ENCODE measurements at regions not wholly inside any gene's neighbourhood (a gene's known extent, or its start where the extent isn't known, plus 50 kb on each side); places are given as distances from the start of the nearest gene placed in this dataset.

DNA sequence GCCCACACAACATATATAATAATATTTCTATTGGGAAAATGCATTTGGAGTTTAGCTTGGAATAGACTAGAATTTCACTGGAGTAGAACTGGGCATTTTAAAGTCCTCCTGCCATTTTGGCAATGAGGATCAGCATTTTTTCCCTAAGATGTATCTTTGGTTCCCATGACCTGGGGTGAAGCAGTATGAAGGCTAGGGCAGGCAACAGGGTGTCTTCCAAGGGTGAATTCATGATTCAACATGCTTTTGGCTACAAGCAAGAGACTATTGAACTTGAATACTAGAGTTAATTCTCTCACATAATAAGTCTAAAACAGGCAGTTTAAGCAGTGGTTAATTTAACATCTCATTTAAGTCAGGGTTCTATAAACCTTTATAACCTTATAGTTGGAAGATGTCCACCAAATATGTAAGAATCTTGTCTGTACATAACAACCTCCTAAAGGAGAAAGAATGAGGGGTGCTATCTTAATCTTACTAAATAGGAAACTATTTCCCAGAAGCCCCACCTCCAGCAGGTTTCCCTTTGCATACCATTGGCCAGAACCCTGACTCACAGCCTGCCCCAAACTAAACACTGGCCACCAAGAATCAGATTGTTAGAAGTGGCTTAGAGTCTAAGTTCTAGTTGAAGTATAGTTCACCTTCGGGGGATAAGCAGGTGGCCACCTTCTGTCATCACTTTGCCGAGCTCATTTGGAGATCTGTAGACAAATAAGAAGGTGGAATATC lies 96.0 kb upstream of the PRPS1L1 start:
- Histone ChIP-seq H3K27ac (no peak overlapping the region), H3K4me3 (no peak overlapping the region), H3K27me3 (no peaks in the 10 kb centered on the region), H3K9me3 (replicated peaks in 1 of 3) (no peaks in the 10 kb centered on the region), H3K4me1 (replicated peaks in 1 of 2) (no peaks in the 10 kb centered on the region), H3K36me3 (replicated peaks in 1 of 2) (no peaks in the 10 kb centered on the region)
- WGBS, 4 donors = 84 to 92% (median 85%) methylated on average over 2 of the region's 2 CpGs
- DNase-seq = no peak
- no peak for TF ChIP-seq POLR2A (IDR thresholded peaks at IDR 0.05)
- intact Hi-C loops (cut with DNase I) = no loop called here

DNA sequence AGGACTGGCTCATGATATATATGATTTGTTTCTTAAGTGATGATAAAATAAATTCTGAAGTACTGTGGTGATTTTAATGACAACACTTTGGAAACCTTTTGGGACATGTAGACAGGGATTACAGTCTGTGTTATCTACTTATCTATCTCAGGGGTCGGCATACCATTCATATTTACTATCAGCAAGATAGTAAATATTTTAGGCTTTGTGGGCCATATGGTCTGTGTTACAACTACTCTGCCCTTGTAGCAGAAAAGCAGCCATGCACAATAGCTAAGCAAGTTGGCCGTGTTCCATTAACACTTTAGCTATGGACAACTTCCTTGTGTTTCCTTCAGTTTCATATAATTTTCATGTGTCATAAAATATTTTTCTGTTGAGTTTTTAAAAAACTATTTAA lies 97.8 kb upstream of the PRPS1L1 start:
- H3K27ac ChIP-seq = no peak overlapping the region
- H3K4me3 ChIP-seq = no peak overlapping the region
- 65 to 70% (median 69%) methylated on average over 2 of the region's 2 CpGs for WGBS, 4 donors
- no peaks in the 10 kb centered on the region for H3K4me1 ChIP-seq (replicated peaks in 1 of 2)
- no peaks in the 10 kb centered on the region for H3K9me3 ChIP-seq (replicated peaks in 1 of 3)
- H3K36me3 ChIP-seq (replicated peaks in 1 of 2) = no peaks in the 10 kb centered on the region
- no peak for TF ChIP-seq POLR2A (IDR thresholded peaks at IDR 0.05)
- TF ChIP-seq, protein P1, sequence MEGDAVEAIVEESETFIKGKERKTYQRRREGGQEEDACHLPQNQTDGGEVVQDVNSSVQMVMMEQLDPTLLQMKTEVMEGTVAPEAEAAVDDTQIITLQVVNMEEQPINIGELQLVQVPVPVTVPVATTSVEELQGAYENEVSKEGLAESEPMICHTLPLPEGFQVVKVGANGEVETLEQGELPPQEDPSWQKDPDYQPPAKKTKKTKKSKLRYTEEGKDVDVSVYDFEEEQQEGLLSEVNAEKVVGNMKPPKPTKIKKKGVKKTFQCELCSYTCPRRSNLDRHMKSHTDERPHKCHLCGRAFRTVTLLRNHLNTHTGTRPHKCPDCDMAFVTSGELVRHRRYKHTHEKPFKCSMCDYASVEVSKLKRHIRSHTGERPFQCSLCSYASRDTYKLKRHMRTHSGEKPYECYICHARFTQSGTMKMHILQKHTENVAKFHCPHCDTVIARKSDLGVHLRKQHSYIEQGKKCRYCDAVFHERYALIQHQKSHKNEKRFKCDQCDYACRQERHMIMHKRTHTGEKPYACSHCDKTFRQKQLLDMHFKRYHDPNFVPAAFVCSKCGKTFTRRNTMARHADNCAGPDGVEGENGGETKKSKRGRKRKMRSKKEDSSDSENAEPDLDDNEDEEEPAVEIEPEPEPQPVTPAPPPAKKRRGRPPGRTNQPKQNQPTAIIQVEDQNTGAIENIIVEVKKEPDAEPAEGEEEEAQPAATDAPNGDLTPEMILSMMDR (IDR thresholded peaks at IDR 0.05) = no peak
- no peak for DNase-seq
- H3K27me3 ChIP-seq = no peaks in the 10 kb centered on the region
- intact Hi-C loops (cut with DNase I) = no loop called here

DNA sequence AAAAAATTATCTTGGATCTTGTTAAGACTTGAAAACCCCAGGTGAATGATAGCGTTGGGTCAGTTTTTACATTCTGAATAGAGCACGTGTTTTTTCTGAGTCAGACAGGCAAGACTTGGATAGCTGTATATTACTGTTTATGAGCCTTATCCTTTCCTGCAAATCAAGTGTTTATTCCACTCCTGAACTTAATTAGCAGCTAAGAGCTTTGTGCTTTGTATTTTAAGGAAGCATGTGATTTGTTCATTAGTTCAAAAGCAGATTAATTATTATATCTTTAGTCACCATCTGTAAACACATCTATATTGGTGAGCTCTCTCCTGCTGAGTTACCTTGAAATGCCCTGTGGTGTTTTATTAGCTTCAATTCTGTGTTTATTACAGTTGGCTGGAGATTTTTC lies 98.6 kb upstream of the PRPS1L1 start:
- H3K4me3 ChIP-seq = no peak overlapping the region
- no peak for TF ChIP-seq POLR2A (IDR thresholded peaks at IDR 0.05)
- TF ChIP-seq, protein P1 (IDR thresholded peaks at IDR 0.05) = no peak
- 68 to 86% (median 81%) methylated on average over 2 of the region's 2 CpGs for WGBS, 4 donors
- H3K27ac ChIP-seq = no peak overlapping the region
- intact Hi-C loops (cut with DNase I) = no loop called here
- H3K9me3 ChIP-seq (replicated peaks in 1 of 3) = no peaks in the 10 kb centered on the region
- H3K27me3 ChIP-seq = no peaks in the 10 kb centered on the region
- DNase-seq = no peak
- no peaks in the 10 kb centered on the region for H3K4me1 ChIP-seq (replicated peaks in 1 of 2)
- H3K36me3 ChIP-seq (replicated peaks in 1 of 2) = no peaks in the 10 kb centered on the region

DNA sequence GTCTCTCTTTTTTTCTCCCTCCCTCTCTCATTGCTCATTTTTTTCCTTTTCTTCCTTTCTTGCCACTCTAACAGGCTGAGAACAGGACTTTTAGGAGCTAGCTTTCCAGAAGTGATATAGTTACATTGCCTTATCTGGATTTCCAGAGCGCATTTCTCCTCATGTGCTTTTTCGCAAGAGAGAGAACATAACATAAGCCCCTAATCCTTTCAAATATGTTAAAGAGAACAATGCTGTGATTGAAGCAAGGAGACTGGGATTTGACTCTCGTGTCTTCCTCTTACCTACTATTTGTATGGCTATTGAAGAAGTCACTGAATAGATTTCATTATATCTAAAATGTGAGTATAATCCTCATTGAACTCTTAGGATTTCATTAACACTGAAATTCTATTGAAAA lies 101.2 kb upstream of the PRPS1L1 start:
- no peaks in the 10 kb centered on the region for H3K27me3 ChIP-seq
- no peaks in the 10 kb centered on the region for H3K9me3 ChIP-seq (replicated peaks in 1 of 3)
- no peak for DNase-seq
- 78 to 87% (median 82%) methylated on average over 3 of the region's 3 CpGs for WGBS, 4 donors
- H3K36me3 ChIP-seq (replicated peaks in 1 of 2) = no peaks in the 10 kb centered on the region
- H3K4me3 ChIP-seq = no peak overlapping the region
- no peaks in the 10 kb centered on the region for H3K4me1 ChIP-seq (replicated peaks in 1 of 2)
- H3K27ac ChIP-seq = no peak overlapping the region
- intact Hi-C loops (cut with DNase I) = no loop called here
- no peak for TF ChIP-seq POLR2A (IDR thresholded peaks at IDR 0.05)
- TF ChIP-seq, protein P1 (IDR thresholded peaks at IDR 0.05) = no peak

DNA sequence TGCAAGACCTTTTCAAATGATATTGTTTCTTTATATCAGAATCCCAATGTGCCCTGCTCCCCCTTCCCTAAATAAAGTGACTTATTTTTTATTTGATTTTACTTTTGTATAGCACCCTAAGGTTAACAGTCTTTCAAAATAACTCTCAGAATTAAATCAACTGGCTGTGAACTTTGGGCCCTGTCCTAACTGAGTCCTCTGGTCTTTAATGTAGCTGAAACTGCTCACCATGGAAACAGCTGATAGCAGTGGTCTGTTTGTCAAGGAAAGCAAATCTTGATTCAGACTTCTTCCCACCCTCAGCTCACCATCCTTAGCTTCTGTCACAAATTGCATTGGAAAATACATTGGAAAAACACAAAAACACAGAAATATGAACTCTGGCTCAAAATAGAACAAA lies 105.2 kb upstream of the PRPS1L1 start:
- intact Hi-C loops (cut with DNase I) = no loop called here
- DNase-seq = no peak
- H3K4me1 ChIP-seq (replicated peaks in 1 of 2) = no peaks in the 10 kb centered on the region
- TF ChIP-seq POLR2A (IDR thresholded peaks at IDR 0.05) = no peak
- TF ChIP-seq, protein P1 (IDR thresholded peaks at IDR 0.05) = no peak
- H3K9me3 ChIP-seq (replicated peaks in 1 of 3) = no peaks in the 10 kb centered on the region
- no peak overlapping the region for H3K27ac ChIP-seq
- no peak overlapping the region for H3K4me3 ChIP-seq
- H3K27me3 ChIP-seq = no peaks in the 10 kb centered on the region
- H3K36me3 ChIP-seq (replicated peaks in 1 of 2) = no peaks in the 10 kb centered on the region
